ENCODE measurements at regions not wholly inside any gene's neighbourhood (a gene's known extent, or its start where the extent isn't known, plus 50 kb on each side); places are given as distances from the start of the nearest gene placed in this dataset.

GRCh38 chr15:70528270-70528706 lies 235.1 kb downstream of the UACA start:
- TF ChIP-seq EZH2 (IDR thresholded peaks at IDR 0.05) (no peak), POLR2AphosphoS5 (IDR thresholded peaks at IDR 0.05; ENCODE audit: borderline replicate concordance, low read depth, low read length) (peak; percentile 29; the same call in 1 of the 2 replicates), FOXP2 (optimal IDR thresholded peaks at IDR 0.05; ENCODE audit: control extremely low read depth, extremely low read length, insufficient read depth) (peak; percentile 74)

Data from SK-N-MC (cell line).